DND-41 (cell line): ENCODE measurements at regions not wholly inside any gene's neighbourhood (a gene's known extent, or its start where the extent isn't known, plus 50 kb on each side); places are given as distances from the start of the nearest gene placed in this dataset.

Experiments used
- ATAC-seq: fragments of 200-7000 bp; cut with Tn5 transposase; 3 replicates; pipeline ENCODE4 v1.9.1; 2021; ENCODE audit warnings: low read depth; ENCODE audit not compliant: insufficient read depth
- DNase-seq: peaks from one replicate; pipeline ENCODE4 v3.0.0-alpha.2; 2020
- H2AFZ ChIP-seq: 2 replicates; pipeline ENCODE4 v1.6.0; 2012; ENCODE audit warnings: low read depth, low read length
- H3K27ac ChIP-seq: 2 replicates; pipeline ENCODE4 v1.5.1; 2012; ENCODE audit warnings: low read length, inconsistent platforms
- H3K27me3 ChIP-seq: fragments of 200-600 bp; sonication (generic); 2 replicates; pipeline ENCODE4 v1.6.0; 2012; ENCODE audit warnings: low read length, mild to moderate bottlenecking, inconsistent platforms; ENCODE audit not compliant: insufficient read depth, poor library complexity
- H3K36me3 ChIP-seq: 2 replicates; pipeline ENCODE4 v1.5.1; 2012; ENCODE audit warnings: low read length, inconsistent platforms; ENCODE audit not compliant: insufficient read depth
- H3K4me1 ChIP-seq: 2 replicates; pipeline ENCODE4 v1.5.1; 2012; ENCODE audit warnings: mild to moderate bottlenecking, low read length; ENCODE audit not compliant: insufficient read depth
- H3K4me2 ChIP-seq: 2 replicates; pipeline ENCODE4 v1.6.0; 2012; ENCODE audit warnings: mild to moderate bottlenecking, moderate library complexity, low read length, inconsistent platforms; ENCODE audit not compliant: insufficient read depth
- H3K4me3 ChIP-seq, 2 experiments: fragments of 200-600 bp in 1 of 2; shearing (Covaris generic) in 1 of 2; 2 replicates each; pipeline ENCODE4 v1.5.1; 2012 to 2016; ENCODE audit warnings: inconsistent platforms in 2 of 2, low read length in 2 of 2, mild to moderate bottlenecking in 2 of 2, low read depth in 1 of 2, moderate library complexity in 1 of 2
- H3K79me2 ChIP-seq: 2 replicates; pipeline ENCODE4 v1.6.0; 2012; ENCODE audit warnings: low read length, inconsistent platforms; ENCODE audit not compliant: insufficient read depth
- H3K9ac ChIP-seq: 2 replicates; pipeline ENCODE4 v1.6.0; 2012; ENCODE audit warnings: low read depth, mild to moderate bottlenecking, inconsistent platforms, low read length, moderate library complexity
- H3K9me3 ChIP-seq: 2 replicates; pipeline ENCODE4 v1.5.1; 2012; ENCODE audit warnings: low read length, moderate library complexity, mild to moderate bottlenecking, inconsistent platforms; ENCODE audit not compliant: insufficient read depth, severe bottlenecking
- H4K20me1 ChIP-seq: 2 replicates; pipeline ENCODE4 v1.6.0; 2012; ENCODE audit warnings: low read length; ENCODE audit not compliant: insufficient read depth
- CTCF ChIP-seq: IDR thresholded peaks from 2 replicates; pipeline ENCODE4 v1.5.1; 2012; ENCODE audit warnings: borderline replicate concordance, low read length, moderate library complexity, mild to moderate bottlenecking; ENCODE audit not compliant: poor library complexity, severe bottlenecking; ENCODE audit errors: extremely low read depth
- EZH2 ChIP-seq: IDR thresholded peaks from 3 replicates; pipeline ENCODE4 v1.6.1; 2012; ENCODE audit warnings: borderline replicate concordance, low read depth, mild to moderate bottlenecking, moderate library complexity, low read length, inconsistent platforms; ENCODE audit not compliant: severe bottlenecking

- no peak overlapping the region for H2AFZ ChIP-seq
- no peaks in the 10 kb centered on the region for H3K36me3 ChIP-seq
- no peaks in the 10 kb centered on the region for H3K27me3 ChIP-seq
- H3K9ac ChIP-seq = no peak overlapping the region
- H3K9me3 ChIP-seq = no peaks in the 10 kb centered on the region
- no peaks in the 10 kb centered on the region; the same call in 1 of the 2 replicates for H4K20me1 ChIP-seq
- H3K4me1 ChIP-seq = no peaks in the 10 kb centered on the region
- H3K4me3 ChIP-seq = no peak overlapping the region
- DNase-seq = no peak
- no peak overlapping the region for H3K4me2 ChIP-seq
- H3K27ac ChIP-seq = no peak overlapping the region
- ATAC-seq = no peak
- no peaks in the 10 kb centered on the region for H3K79me2 ChIP-seq
- TF ChIP-seq CTCF (no peak), EZH2 (no peak)
These were observed 154.6 kb downstream of the OLFM1 start for GRCh38 chr9:135242049-135242396.

- Histone ChIP-seq H3K9me3 (no peaks in the 10 kb centered on the region), H3K36me3 (no peaks in the 10 kb centered on the region), H2AFZ (no peak overlapping the region), H4K20me1 (no peaks in the 10 kb centered on the region; the same call in 1 of the 2 replicates), H3K27ac (no peak overlapping the region), H3K4me2 (no peak overlapping the region), H3K4me3 (no peak overlapping the region), H3K4me1 (no peaks in the 10 kb centered on the region), H3K79me2 (no peaks in the 10 kb centered on the region), H3K9ac (no peak overlapping the region), H3K27me3 (no peaks in the 10 kb centered on the region)
- TF ChIP-seq CTCF = no peak
- no peak for TF ChIP-seq EZH2
- ATAC-seq (no peak), DNase-seq (no peak)
These were observed 154.9 kb downstream of the OLFM1 start for GRCh38 chr9:135242406-135242805.

GRCh38 chr9:135243201-135244190 lies 156.0 kb downstream of the OLFM1 start:
- Histone ChIP-seq H3K27ac (no peak overlapping the region), H4K20me1 (no peaks in the 10 kb centered on the region; the same call in 1 of the 2 replicates), H3K9ac (no peak overlapping the region), H3K79me2 (no peaks in the 10 kb centered on the region), H3K36me3 (no peaks in the 10 kb centered on the region), H3K4me2 (no peak overlapping the region), H3K4me1 (no peaks in the 10 kb centered on the region), H3K27me3 (no peaks in the 10 kb centered on the region), H2AFZ (no peak overlapping the region), H3K4me3 (no peak overlapping the region), H3K9me3 (no peaks in the 10 kb centered on the region)
- no peak for TF ChIP-seq EZH2
- TF ChIP-seq CTCF = no peak
- DNase-seq (no peak), ATAC-seq (no peak)
